Caco-2 (cell line): ENCODE measurements at regions not wholly inside any gene's neighbourhood (a gene's known extent, or its start where the extent isn't known, plus 50 kb on each side); places are given as distances from the start of the nearest gene placed in this dataset.

Experiments
- BruUV-seq: library from RNA; stranded (reverse); fragments of 400-500 nt; replicated peaks from 2 replicates; lab custom pipeline; 2021; lab: Mats Ljungman, UMichigan
- CTCF ChIA-PET: fragments of 300-600 bp; sonication (Branson Sonifier 250); formaldehyde crosslinking; loops from one replicate; lab custom pipeline; 2022; ENCODE audit warnings: antibody characterized with exemption; lab: Charles Lee
- POLR2A ChIA-PET: fragments of 300-600 bp; sonication (Branson Sonifier 250); formaldehyde crosslinking; loops from one replicate; lab custom pipeline; 2022; ENCODE audit warnings: antibody characterized with exemption; lab: Charles Lee
- DNase-seq, 2 experiments: peaks; one replicate each; pipeline versions ENCODE4 v3.0.0 to v3.0.0-alpha.2; 2020 to 2022
- H3K27me3 ChIP-seq: replicated peaks from 2 replicates; pipeline ENCODE4 v1.6.0; 2011; ENCODE audit warnings: low read length; ENCODE audit not compliant: control insufficient read depth, insufficient read depth
- H3K36me3 ChIP-seq: 2 replicates; pipeline ENCODE4 v1.5.1; 2011; ENCODE audit warnings: low read length; ENCODE audit not compliant: control insufficient read depth, insufficient read depth
- H3K4me1 ChIP-seq: fragments of 250-450 bp; sonication (Bioruptor Pico); 2 replicates; pipeline ENCODE4 v1.5.1; 2020; ENCODE audit warnings: mild to moderate bottlenecking
- H3K4me3 ChIP-seq: 2 replicates; pipeline ENCODE4 v1.5.1; 2011; ENCODE audit warnings: low read depth, mild to moderate bottlenecking, control low read depth, low read length
- H3K9me3 ChIP-seq: fragments of 250-450 bp; sonication (Bioruptor Pico); 2 replicates; pipeline ENCODE4 v1.5.1; 2020; ENCODE audit warnings: mild to moderate bottlenecking, moderate library complexity
- H3K27ac Mint-ChIP-seq: one replicate; pipeline ENCODE4 v1.8.0; 2022; ENCODE audit warnings: mixed read lengths; ENCODE audit not compliant: unreplicated experiment
- H3K27me3 Mint-ChIP-seq: one replicate; pipeline ENCODE4 v1.8.0; 2022; ENCODE audit warnings: mixed read lengths; ENCODE audit not compliant: insufficient read depth, unreplicated experiment
- H3K36me3 Mint-ChIP-seq: one replicate; pipeline ENCODE4 v1.8.0; 2022; ENCODE audit warnings: mild to moderate bottlenecking, mixed read lengths; ENCODE audit not compliant: insufficient read depth, unreplicated experiment
- H3K4me1 Mint-ChIP-seq: one replicate; pipeline ENCODE4 v1.8.0; 2022; ENCODE audit warnings: low read depth, mixed read lengths; ENCODE audit not compliant: unreplicated experiment
- H3K4me3 Mint-ChIP-seq: one replicate; pipeline ENCODE4 v1.8.0; 2022; ENCODE audit warnings: mild to moderate bottlenecking, moderate library complexity, mixed read lengths; ENCODE audit not compliant: unreplicated experiment
- H3K9me3 Mint-ChIP-seq: one replicate; pipeline ENCODE4 v1.8.0; 2022; ENCODE audit warnings: mixed read lengths; ENCODE audit not compliant: unreplicated experiment
- CTCF ChIP-seq, 2 experiments: fragments of 200-600 bp in 1 of 2; IDR thresholded peaks; 1 replicate in 1 of 2; 2 replicates in 1 of 2; pipeline versions ENCODE4 v1.5.1 to v1.8.0; 2011 to 2022; ENCODE audit warnings: antibody characterized with exemption in 1 of 2, control low read depth in 1 of 2, inconsistent platforms in 1 of 2, low read depth in 1 of 2, low read length in 1 of 2, mild to moderate bottlenecking in 1 of 2, moderate library complexity in 1 of 2; ENCODE audit not compliant: insufficient read depth in 1 of 2, severe bottlenecking in 1 of 2, unreplicated experiment in 1 of 2
- intact Hi-C: fragments of 100-400 bp; cut with micrococcal nuclease; formaldehyde crosslinking; loops from one replicate; pipeline ENCODE4 v1.10.0; 2022; ENCODE audit not compliant: unreplicated experiment

GRCh38 chr20:39445095-39445494 lies 483.0 kb downstream of the DHX35 start:
- CTCF ChIA-PET, result no interaction called here

GRCh38 chr20:39433466-39433865 lies 471.3 kb downstream of the DHX35 start:
- no peaks in the 10 kb centered on the region for H3K9me3 ChIP-seq
- Mint-ChIP-seq H3K27ac (no peak overlapping the region), H3K36me3 (no peaks in the 10 kb centered on the region), H3K9me3 (peaks cover 6% of the 10 kb centered on the region), H3K27me3 (peaks cover 6% of the 10 kb centered on the region), H3K4me3 (no peak overlapping the region), H3K4me1 (no peaks in the 10 kb centered on the region)
- no peak for DNase-seq
- H3K27me3 ChIP-seq, result no peaks in the 10 kb centered on the region
- intact Hi-C loops, result no loop called here
- no peaks in the 10 kb centered on the region for H3K4me1 ChIP-seq
- no peaks in the 10 kb centered on the region for H3K36me3 ChIP-seq
- CTCF ChIA-PET, result interaction anchor here (0.6 kb wide), 1 partner anchor 116 kb away, joined by 3 read pairs; no protein-coding TSS in a partner anchor
- POLR2A ChIA-PET, result no interaction called here
- no peak overlapping the region for H3K4me3 ChIP-seq
- TF ChIP-seq CTCF (IDR thresholded peaks at IDR 0.05; ENCODE audit: insufficient read depth in 1 of 2, low read depth in 1 of 2, low read length in 1 of 2, severe bottlenecking in 1 of 2, unreplicated experiment in 1 of 2), result no peak
- BruUV-seq, result no TSS peak

More at GRCh38 chr20:39445095-39445494, 483.0 kb downstream of the DHX35 start:
- H3K9me3 ChIP-seq, result no peaks in the 10 kb centered on the region; the same call in 1 of the 2 replicates
- no peak overlapping the region for H3K4me3 ChIP-seq
- POLR2A ChIA-PET, result no interaction called here
- H3K4me1 ChIP-seq, result no peaks in the 10 kb centered on the region
- H3K36me3 Mint-ChIP-seq, result no peaks in the 10 kb centered on the region
- H3K36me3 ChIP-seq, result no peaks in the 10 kb centered on the region
- no peaks in the 10 kb centered on the region for H3K27me3 ChIP-seq
- H3K4me3 Mint-ChIP-seq, result no peak overlapping the region
- H3K27ac Mint-ChIP-seq, result no peak overlapping the region
- no peaks in the 10 kb centered on the region for H3K9me3 Mint-ChIP-seq
- H3K4me1 Mint-ChIP-seq, result no peaks in the 10 kb centered on the region
- intact Hi-C loops, result no loop called here
- TF ChIP-seq CTCF (IDR thresholded peaks at IDR 0.05; ENCODE audit: insufficient read depth in 1 of 2, low read depth in 1 of 2, low read length in 1 of 2, severe bottlenecking in 1 of 2, unreplicated experiment in 1 of 2), result no peak
- no peak for DNase-seq
- peaks cover 6% of the 10 kb centered on the region for H3K27me3 Mint-ChIP-seq
- BruUV-seq, result no TSS peak

GRCh38 chr20:39431091-39431880 lies 469.1 kb downstream of the DHX35 start:
- H3K9me3 Mint-ChIP-seq, result peaks cover 6% of the 10 kb centered on the region
- ChIA-PET POLR2A (no interaction called here), CTCF (no interaction called here)
- Histone ChIP-seq H3K27me3 (no peaks in the 10 kb centered on the region), H3K4me3 (no peak overlapping the region), H3K36me3 (no peaks in the 10 kb centered on the region), H3K9me3 (no peaks in the 10 kb centered on the region), H3K4me1 (no peaks in the 10 kb centered on the region)
- intact Hi-C loops, result no loop called here
- no peak for TF ChIP-seq CTCF (IDR thresholded peaks at IDR 0.05; ENCODE audit: insufficient read depth in 1 of 2, low read depth in 1 of 2, low read length in 1 of 2, severe bottlenecking in 1 of 2, unreplicated experiment in 1 of 2)
- no peak overlapping the region for H3K4me3 Mint-ChIP-seq
- H3K27ac Mint-ChIP-seq, result no peak overlapping the region
- H3K4me1 Mint-ChIP-seq, result no peaks in the 10 kb centered on the region
- BruUV-seq, result no TSS peak
- no peak for DNase-seq
- H3K27me3 Mint-ChIP-seq, result peaks cover under 1% of the 10 kb centered on the region
- no peaks in the 10 kb centered on the region for H3K36me3 Mint-ChIP-seq
